ENCODE measurements at regions not wholly inside any gene's neighbourhood (a gene's known extent, or its start where the extent isn't known, plus 50 kb on each side); places are given as distances from the start of the nearest gene placed in this dataset.

GRCh38 chr7:12456506-12456905 lies 52.8 kb upstream of the VWDE start:
- DNase-seq (ENCODE audit: low spot score): no peak

GRCh38 chr7:12458520-12459131 lies 55.0 kb upstream of the VWDE start:
- peak; percentile 30 for DNase-seq (ENCODE audit: low spot score)

- no peak for DNase-seq (ENCODE audit: low spot score)
These were observed 64.2 kb upstream of the VWDE start for GRCh38 chr7:12467837-12468236.

- no peak for DNase-seq (ENCODE audit: low spot score)
These were observed 65.9 kb upstream of the VWDE start for GRCh38 chr7:12469568-12469967.

DNA sequence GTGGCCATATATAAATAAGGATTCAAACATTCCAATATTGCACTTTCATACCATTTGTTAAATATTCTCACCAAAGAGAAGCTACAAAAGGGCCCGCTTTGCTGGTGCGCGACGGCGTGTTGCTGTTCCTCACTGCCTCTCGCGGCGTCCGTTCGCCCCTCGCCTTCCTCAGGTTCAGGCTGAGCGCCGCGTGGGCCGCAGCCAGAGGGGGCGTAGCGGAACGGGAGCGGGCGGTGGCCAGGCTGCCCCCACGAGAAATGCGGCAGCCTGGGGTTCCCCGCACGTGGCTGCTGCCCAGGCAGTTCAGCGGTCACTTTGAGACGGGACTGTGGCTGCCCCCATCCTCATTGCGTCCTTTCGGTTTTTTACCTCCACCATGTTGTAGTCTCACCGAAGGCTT lies 67.3 kb upstream of the VWDE start:
- DNase-seq (ENCODE audit: low spot score): no peak

DNA sequence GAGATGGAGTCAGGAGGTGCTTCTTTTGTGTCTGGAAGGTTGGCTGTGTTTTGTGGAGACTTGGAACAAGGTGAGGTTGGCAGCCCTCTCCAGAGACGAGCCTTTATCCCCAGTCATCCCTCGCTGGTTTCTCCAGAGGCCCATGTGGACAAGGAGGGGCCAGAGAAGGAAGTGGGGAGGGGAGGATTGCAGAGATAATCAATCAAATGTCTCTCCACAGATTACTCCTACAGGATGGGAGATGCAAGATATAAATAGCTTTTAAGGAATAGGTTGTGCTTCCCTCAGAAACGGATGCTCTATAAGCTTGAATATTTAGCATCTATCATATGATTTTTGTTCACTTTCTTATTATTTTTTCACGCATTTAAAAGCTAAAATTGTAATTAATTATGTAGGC lies 70.4 kb upstream of the VWDE start:
- DNase-seq (ENCODE audit: low spot score): no peak

- no peak for DNase-seq (ENCODE audit: low spot score)
These were observed 71.8 kb upstream of the VWDE start for GRCh38 chr7:12475362-12476063.

DNA sequence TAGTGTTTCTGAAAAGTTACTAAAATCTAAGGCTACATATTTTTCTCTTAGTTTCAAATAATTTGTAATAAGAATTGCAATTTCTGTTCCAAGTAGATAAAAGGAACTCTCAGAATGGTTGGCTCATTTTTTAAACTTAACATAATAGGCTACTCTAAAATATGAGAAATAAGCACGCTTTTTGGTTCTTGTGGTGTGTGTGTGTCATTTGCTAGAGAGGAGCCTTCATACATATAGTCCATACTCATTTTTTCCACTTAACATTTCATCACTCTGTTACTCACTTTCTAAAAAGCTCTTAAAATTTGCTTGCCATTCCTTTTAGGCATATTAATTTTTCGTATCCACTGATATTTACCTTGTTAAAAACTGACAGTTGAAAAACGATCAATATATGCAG lies 74.0 kb upstream of the VWDE start:
- DNase-seq (ENCODE audit: low spot score): no peak

GRCh38 chr7:12481722-12482121 lies 78.1 kb upstream of the VWDE start:
- DNase-seq (ENCODE audit: low spot score): no peak

DNA sequence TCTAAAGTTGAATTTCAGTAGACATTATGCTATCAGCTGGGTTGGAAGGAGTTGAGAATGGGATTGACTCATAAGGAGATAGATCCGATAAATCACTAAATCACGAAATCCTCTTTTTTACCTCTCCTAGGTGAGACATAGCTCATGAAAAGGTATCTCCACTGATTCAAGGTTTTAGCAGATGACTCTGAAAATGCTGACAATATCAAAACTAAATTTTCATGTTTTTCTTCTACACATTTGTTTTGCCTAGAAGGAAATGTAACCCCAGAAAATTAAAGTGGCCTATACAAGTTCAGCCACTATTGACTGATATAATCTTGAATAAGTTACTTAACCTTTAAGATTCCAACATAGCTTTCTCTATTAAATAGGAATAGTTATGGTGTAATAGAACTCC lies 82.2 kb upstream of the VWDE start:
- no peak for DNase-seq (ENCODE audit: low spot score)

GRCh38 chr7:12488341-12488740 lies 82.2 kb upstream of the SCIN start:
- no peak for DNase-seq (ENCODE audit: low spot score)

GRCh38 chr7:12490107-12490688 lies 80.3 kb upstream of the SCIN start:
- DNase-seq (ENCODE audit: low spot score): peak; percentile 14

DNA sequence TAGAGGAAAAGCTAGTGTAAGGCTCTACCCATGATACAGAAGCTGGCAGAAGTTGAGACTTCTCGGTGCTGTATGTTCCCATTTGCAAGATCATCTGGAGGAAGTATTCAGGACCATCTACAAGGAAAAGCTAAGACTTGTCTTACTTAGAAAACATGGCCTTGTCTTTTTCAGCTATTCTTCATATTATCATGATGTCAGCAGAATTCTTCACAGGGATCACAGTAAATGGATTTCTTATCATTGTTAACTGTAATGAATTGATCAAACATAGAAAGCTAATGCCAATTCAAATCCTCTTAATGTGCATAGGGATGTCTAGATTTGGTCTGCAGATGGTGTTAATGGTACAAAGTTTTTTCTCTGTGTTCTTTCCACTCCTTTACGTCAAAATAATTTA lies 79.6 kb upstream of the SCIN start:
- DNase-seq (ENCODE audit: low spot score): no peak

- no peak for DNase-seq (ENCODE audit: low spot score)
These were observed 79.0 kb upstream of the SCIN start for GRCh38 chr7:12491526-12491925.

- DNase-seq (ENCODE audit: low spot score): no peak
These were observed 77.1 kb upstream of the SCIN start for GRCh38 chr7:12493407-12493806.

DNA sequence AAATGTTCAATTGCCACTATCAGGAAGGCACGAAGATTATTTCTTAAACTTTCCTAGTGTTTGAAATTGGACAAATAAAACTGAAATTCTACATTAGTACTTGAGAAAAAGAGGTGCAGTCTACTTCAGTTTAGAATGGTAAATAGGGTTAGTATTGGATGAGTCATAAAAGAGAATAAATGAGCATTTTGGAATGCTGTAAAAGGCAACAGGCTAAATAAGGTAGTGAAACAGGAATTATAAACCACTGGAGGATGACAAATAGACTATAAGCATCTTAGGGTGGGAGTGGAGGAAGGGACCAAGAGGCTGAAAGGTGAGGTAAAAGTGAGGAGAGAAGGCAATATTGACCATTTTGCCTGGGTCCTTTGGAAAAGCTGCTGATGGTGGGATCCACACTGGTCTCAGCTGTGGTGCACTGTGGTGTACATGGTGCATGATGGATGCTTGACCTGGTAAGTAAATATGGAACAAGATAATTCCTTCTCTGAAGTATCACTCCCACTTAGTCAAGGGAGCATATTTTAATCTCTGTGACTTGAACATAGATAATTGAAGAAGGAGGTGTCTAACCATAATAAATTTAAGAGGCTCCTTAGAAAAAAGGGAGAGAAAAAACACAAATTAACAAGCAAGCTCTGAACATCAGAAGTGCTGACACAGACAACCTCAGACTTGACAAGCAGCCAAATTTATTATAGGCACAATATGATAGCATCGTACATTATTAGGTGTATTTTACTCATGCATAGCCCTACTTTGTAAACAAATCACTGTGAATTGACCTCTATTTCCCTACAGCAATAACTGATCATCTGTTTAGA lies 76.4 kb upstream of the SCIN start:
- DNase-seq (ENCODE audit: low spot score): no peak

GRCh38 chr7:12494687-12495024 lies 75.9 kb upstream of the SCIN start:
- DNase-seq (ENCODE audit: low spot score): no peak

- peak; percentile 9 for DNase-seq (ENCODE audit: low spot score)
These were observed 73.4 kb upstream of the SCIN start for GRCh38 chr7:12496901-12497674.

- no peak for DNase-seq (ENCODE audit: low spot score)
These were observed 66.4 kb upstream of the SCIN start for GRCh38 chr7:12504149-12504548.

GRCh38 chr7:12508005-12508404 lies 62.5 kb upstream of the SCIN start:
- no peak for DNase-seq (ENCODE audit: low spot score)

GRCh38 chr7:12508554-12508953 lies 62.0 kb upstream of the SCIN start:
- no peak for DNase-seq (ENCODE audit: low spot score)

DNA sequence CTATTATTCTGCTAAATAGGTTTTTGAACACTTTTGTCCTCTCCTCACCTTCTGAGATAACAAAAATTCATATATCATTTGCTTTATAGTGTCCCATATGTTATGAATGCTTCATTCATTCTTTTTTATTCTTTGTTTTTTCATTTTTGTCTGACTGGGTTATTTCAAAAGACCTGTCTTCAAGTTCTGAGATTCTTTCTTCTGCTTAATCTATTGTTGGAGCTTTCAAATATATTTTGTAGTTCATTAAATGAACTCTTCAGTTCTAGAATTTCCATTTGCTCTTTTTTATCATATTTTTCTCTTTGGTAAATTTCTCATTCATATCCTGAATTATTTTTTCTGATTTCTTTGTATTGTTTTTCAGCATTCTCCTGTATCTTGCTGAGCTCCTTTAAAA lies 53.1 kb upstream of the SCIN start:
- DNase-seq (ENCODE audit: low spot score): no peak

Data from hematopoietic multipotent progenitor cell treated with erythropoietin and hydrocortisone succinate and interleukin-3 and kit ligand, for 15 days (in vitro differentiated cells).